AG04450 (cell line): ENCODE measurements at regions not wholly inside any gene's neighbourhood (a gene's known extent, or its start where the extent isn't known, plus 50 kb on each side); places are given as distances from the start of the nearest gene placed in this dataset.

Source experiments
- CTCF ChIA-PET: fragments of 300-600, 350-600 bp; formaldehyde crosslinking; extraction: SDS; loops from one replicate; lab custom pipeline; 2022; ENCODE audit warnings: antibody characterized with exemption, inconsistent platforms; lab: Charles Lee
- POLR2A ChIA-PET: fragments of 350-600 bp; formaldehyde crosslinking; extraction: SDS; loops from one replicate; lab custom pipeline; 2021; ENCODE audit warnings: antibody characterized with exemption, inconsistent platforms; lab: Yijun Ruan, JAX
- DNase-seq: peaks from one replicate; pipeline ENCODE4 v3.0.0-alpha.2; 2011; ENCODE audit warnings: low read depth, low spot score
- H3K27ac ChIP-seq: one replicate; pipeline ENCODE4 v1.5.1; 2012; ENCODE audit warnings: low read depth, low read length, control low read depth
- H3K27me3 ChIP-seq: one replicate; pipeline ENCODE4 v1.6.0; 2012; ENCODE audit warnings: low read length; ENCODE audit not compliant: control insufficient read depth, insufficient read depth
- H3K4me3 ChIP-seq: 2 replicates; pipeline ENCODE4 v1.5.1; 2011; ENCODE audit warnings: mild to moderate bottlenecking, low read depth, low read length, control low read depth
- H3K9me3 ChIP-seq: 2 replicates; pipeline ENCODE4 v1.5.1; 2012; ENCODE audit warnings: low read length; ENCODE audit not compliant: control insufficient read depth, insufficient read depth
- TF ChIP-seq, protein P1 (sequence below): IDR thresholded peaks from 2 replicates; pipeline ENCODE4 v1.5.1; 2011; ENCODE audit warnings: low read depth, low read length, control low read depth, inconsistent platforms

DNA sequence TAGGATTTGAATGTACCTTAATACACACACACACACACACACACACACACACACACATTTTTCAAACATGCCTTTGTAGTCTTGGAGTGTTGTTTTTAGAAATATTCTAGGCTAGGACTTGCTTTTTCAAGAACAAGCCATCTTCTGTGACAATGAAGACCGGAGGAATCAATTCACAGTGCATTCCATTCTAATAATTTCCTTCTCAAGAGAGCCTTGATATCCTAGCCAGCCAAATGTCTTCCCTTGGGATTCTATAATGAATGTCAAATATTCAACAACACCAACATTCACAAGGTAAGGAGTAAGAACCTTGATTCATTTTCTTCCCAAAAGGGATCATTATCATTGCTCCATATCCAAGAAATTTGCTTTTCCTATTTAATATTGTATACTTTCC is 180.3 kb downstream of the SLITRK1 start:
- ChIA-PET CTCF (no interaction called here), POLR2A (no interaction called here)
- Histone ChIP-seq H3K27me3 (no peaks in the 10 kb centered on the region), H3K27ac (no peak overlapping the region), H3K4me3 (no peak overlapping the region), H3K9me3 (no peaks in the 10 kb centered on the region)
- no peak for DNase-seq
- TF ChIP-seq, protein P1, sequence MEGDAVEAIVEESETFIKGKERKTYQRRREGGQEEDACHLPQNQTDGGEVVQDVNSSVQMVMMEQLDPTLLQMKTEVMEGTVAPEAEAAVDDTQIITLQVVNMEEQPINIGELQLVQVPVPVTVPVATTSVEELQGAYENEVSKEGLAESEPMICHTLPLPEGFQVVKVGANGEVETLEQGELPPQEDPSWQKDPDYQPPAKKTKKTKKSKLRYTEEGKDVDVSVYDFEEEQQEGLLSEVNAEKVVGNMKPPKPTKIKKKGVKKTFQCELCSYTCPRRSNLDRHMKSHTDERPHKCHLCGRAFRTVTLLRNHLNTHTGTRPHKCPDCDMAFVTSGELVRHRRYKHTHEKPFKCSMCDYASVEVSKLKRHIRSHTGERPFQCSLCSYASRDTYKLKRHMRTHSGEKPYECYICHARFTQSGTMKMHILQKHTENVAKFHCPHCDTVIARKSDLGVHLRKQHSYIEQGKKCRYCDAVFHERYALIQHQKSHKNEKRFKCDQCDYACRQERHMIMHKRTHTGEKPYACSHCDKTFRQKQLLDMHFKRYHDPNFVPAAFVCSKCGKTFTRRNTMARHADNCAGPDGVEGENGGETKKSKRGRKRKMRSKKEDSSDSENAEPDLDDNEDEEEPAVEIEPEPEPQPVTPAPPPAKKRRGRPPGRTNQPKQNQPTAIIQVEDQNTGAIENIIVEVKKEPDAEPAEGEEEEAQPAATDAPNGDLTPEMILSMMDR: no peak

DNA sequence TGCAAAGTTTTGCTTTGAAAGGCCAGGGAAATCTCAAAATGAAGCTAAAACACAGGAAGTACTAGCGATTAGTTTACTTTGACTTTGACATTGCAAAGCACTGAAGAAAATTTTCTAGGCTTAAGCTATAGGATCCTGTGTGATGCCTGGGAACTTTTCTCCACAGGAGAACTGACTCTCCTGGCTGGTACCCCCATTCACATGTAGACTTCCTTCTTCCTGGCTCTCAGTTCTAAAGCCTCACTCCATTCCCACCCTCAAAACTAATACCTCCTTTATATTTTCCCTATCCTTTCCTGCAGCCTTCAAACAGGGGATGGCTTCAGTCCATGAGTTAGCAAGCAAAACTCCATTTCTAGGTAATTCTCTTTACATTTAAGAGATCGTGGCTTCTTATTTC is 189.5 kb downstream of the SLITRK1 start:
- TF ChIP-seq, protein P1: no peak
- Histone ChIP-seq H3K9me3 (no peaks in the 10 kb centered on the region), H3K27ac (no peak overlapping the region), H3K27me3 (no peaks in the 10 kb centered on the region), H3K4me3 (no peak overlapping the region)
- ChIA-PET CTCF (no interaction called here), POLR2A (no interaction called here)
- DNase-seq: no peak

DNA sequence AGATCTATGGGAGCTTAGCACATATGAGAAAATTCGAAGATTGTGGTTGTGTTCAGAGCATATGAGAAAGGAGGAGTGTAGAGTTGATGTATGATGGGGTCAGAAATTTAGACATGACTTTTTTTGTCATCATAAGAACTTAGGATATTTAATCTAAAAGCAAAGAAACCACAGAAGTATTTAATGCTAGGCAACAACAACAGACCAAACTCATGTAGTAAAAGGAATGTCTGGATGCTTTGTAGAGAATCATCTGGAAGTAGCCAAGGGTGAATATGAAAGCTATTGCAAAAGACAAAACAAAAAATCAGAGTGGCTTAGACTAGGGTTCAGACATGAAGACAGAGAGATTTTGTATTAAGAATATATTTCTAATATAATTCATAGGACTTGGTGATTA is 190.3 kb downstream of the SLITRK1 start:
- H3K4me3 ChIP-seq: no peak overlapping the region
- no peaks in the 10 kb centered on the region for H3K27me3 ChIP-seq
- H3K9me3 ChIP-seq: no peaks in the 10 kb centered on the region
- DNase-seq: no peak
- ChIA-PET CTCF (no interaction called here), POLR2A (no interaction called here)
- H3K27ac ChIP-seq: no peak overlapping the region
- TF ChIP-seq, protein P1: no peak

DNA sequence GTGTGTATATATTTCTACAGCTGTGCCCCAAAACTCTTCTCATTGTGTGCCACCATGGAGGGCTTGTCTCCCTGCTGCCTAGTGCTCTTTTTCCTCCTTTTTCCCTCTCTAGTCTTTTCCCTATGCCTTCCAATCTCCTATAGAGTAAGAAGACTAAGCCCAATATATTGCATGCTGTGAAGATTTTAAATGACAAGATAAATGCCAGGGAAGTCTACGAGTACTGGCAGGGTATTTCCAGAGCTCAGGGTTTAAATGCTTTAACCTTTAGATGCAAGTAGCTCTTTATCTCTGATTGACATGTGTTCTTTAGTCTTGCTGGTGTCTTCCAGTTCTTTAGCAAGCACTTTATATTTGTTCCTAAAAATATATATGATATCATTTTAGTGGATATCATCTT is 200.7 kb downstream of the SLITRK1 start:
- no peaks in the 10 kb centered on the region for H3K9me3 ChIP-seq
- CTCF ChIA-PET: no interaction called here
- POLR2A ChIA-PET: no interaction called here

DNA sequence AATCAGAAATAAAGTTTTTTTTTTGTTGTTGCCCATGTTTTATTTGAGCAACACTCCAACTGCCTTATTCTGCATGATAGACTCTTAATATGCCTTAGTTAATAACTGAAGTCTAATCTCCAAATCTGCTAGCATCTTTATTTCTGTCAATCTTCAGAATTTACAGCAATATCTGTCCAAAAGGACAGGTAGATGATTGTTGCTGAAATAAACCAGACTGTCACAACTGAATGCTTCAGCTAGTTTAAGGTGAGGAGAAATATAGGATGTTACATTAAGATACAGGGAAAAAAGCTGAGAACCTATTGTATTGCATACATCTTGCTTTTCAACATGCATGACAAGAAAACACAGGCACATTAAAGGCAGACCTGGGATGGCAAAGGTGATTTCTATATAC is 204.3 kb downstream of the SLITRK1 start:
- no peak for DNase-seq
- Histone ChIP-seq H3K27me3 (no peaks in the 10 kb centered on the region), H3K9me3 (no peaks in the 10 kb centered on the region), H3K4me3 (no peak overlapping the region), H3K27ac (no peak overlapping the region)
- TF ChIP-seq, protein P1: no peak
- ChIA-PET POLR2A (no interaction called here), CTCF (interaction anchor here (0.6 kb wide), 1 partner anchor 1059 kb away, joined by 3 read pairs; no protein-coding TSS in a partner anchor)

More for the DNA sequence above, 200.7 kb downstream of the SLITRK1 start:
- H3K27ac ChIP-seq: no peak overlapping the region
- H3K27me3 ChIP-seq: no peaks in the 10 kb centered on the region
- DNase-seq: no peak
- no peak overlapping the region for H3K4me3 ChIP-seq
- TF ChIP-seq, protein P1: no peak
